ENCODE measurements at regions not wholly inside any gene's neighbourhood (a gene's known extent, or its start where the extent isn't known, plus 50 kb on each side); places are given as distances from the start of the nearest gene placed in this dataset.

- Histone ChIP-seq H3K79me2 (ENCODE audit: control insufficient read depth, insufficient read depth, low read length) (no peaks in the 10 kb centered on the region), H3K4me2 (ENCODE audit: insufficient read depth, low read length) (no peak overlapping the region), H3K9ac (replicated peaks; ENCODE audit: extremely low read depth, insufficient read depth, low read length) (no peak overlapping the region), H3K9me3 (replicated peaks; ENCODE audit: control insufficient read depth, insufficient read depth, low read length) (no peaks in the 10 kb centered on the region), H3K4me1 (ENCODE audit: control insufficient read depth, extremely low read depth, insufficient read depth, low read length) (no peaks in the 10 kb centered on the region), H3K4me3 (replicated peaks in 1 of 3; ENCODE audit: insufficient read depth in 1 of 3, low read depth in 1 of 3, low read length in 3 of 3) (no peak overlapping the region), H3K9me1 (replicated peaks; ENCODE audit: control insufficient read depth, extremely low read depth, insufficient read depth, low read length) (no peaks in the 10 kb centered on the region), H4K20me1 (replicated peaks; ENCODE audit: control insufficient read depth, extremely low read depth, insufficient read depth, low read length) (no peaks in the 10 kb centered on the region), H3K36me3 (ENCODE audit: control insufficient read depth in 2 of 2, extremely low read depth in 1 of 2, insufficient read depth in 2 of 2, low read length in 2 of 2) (no peaks in the 10 kb centered on the region), H3K27ac (ENCODE audit: insufficient read depth, low read depth, low read length) (no peak overlapping the region), H2AFZ (ENCODE audit: low read depth, low read length) (no peak overlapping the region), H3K27me3 (ENCODE audit: control insufficient read depth in 2 of 2, insufficient read depth in 2 of 2, low read length in 2 of 2) (no peaks in the 10 kb centered on the region)
- ChIA-PET CTCF (no interaction called here), POLR2A (interaction anchor here (0.6 kb wide), 1 partner anchor 338 kb away, joined by 3 read pairs; no protein-coding TSS in a partner anchor)
- DNase-seq (ENCODE audit: low read depth, low spot score) (no peak), FAIRE-seq (peak; percentile 46)
- TF ChIP-seq FOS (IDR thresholded peaks at IDR 0.05; ENCODE audit: borderline replicate concordance, insufficient read depth, low read length) (peak; percentile 26), GATA2 (IDR thresholded peaks at IDR 0.05; ENCODE audit: insufficient read depth, insufficient read length, low read depth, low read length) (no peak), JUN (IDR thresholded peaks at IDR 0.05; ENCODE audit: borderline replicate concordance, insufficient read depth, insufficient read length, low read depth) (no peak)
- dilution Hi-C loops (cut with MboI; ENCODE audit: extremely low pct_ligation_motif_present, low sequenced_read_pairs) (no loop called here), intact Hi-C loops (cut with micrococcal nuclease) (no loop called here)
- BruUV-seq (replicated peaks) = no TSS peak
Observed at GRCh38 chr4:165563851-165564250, 185.0 kb downstream of the CPE start.

- Histone ChIP-seq H3K4me3 (replicated peaks in 1 of 3; ENCODE audit: insufficient read depth in 1 of 3, low read depth in 1 of 3, low read length in 3 of 3) (no peak overlapping the region), H3K9me3 (replicated peaks; ENCODE audit: control insufficient read depth, insufficient read depth, low read length) (no peaks in the 10 kb centered on the region), H3K36me3 (ENCODE audit: control insufficient read depth in 2 of 2, extremely low read depth in 1 of 2, insufficient read depth in 2 of 2, low read length in 2 of 2) (no peaks in the 10 kb centered on the region), H3K4me2 (ENCODE audit: insufficient read depth, low read length) (no peak overlapping the region), H3K9ac (replicated peaks; ENCODE audit: extremely low read depth, insufficient read depth, low read length) (no peak overlapping the region), H3K4me1 (ENCODE audit: control insufficient read depth, extremely low read depth, insufficient read depth, low read length) (no peaks in the 10 kb centered on the region), H2AFZ (ENCODE audit: low read depth, low read length) (no peak overlapping the region), H3K27ac (ENCODE audit: insufficient read depth, low read depth, low read length) (no peak overlapping the region), H3K27me3 (ENCODE audit: control insufficient read depth in 2 of 2, insufficient read depth in 2 of 2, low read length in 2 of 2) (no peaks in the 10 kb centered on the region), H3K79me2 (ENCODE audit: control insufficient read depth, insufficient read depth, low read length) (no peaks in the 10 kb centered on the region), H3K9me1 (replicated peaks; ENCODE audit: control insufficient read depth, extremely low read depth, insufficient read depth, low read length) (no peaks in the 10 kb centered on the region), H4K20me1 (replicated peaks; ENCODE audit: control insufficient read depth, extremely low read depth, insufficient read depth, low read length) (no peaks in the 10 kb centered on the region)
- ChIA-PET CTCF (no interaction called here), POLR2A (no interaction called here)
- dilution Hi-C loops (cut with MboI; ENCODE audit: extremely low pct_ligation_motif_present, low sequenced_read_pairs) = no loop called here
- intact Hi-C loops (cut with micrococcal nuclease) = no loop called here
- BruUV-seq (replicated peaks) = no TSS peak
- FAIRE-seq (no peak), DNase-seq (ENCODE audit: low read depth, low spot score) (no peak)
- no peak for TF ChIP-seq MYC (IDR thresholded peaks at IDR 0.05; ENCODE audit: low read depth, low read length)
- no peak for TF ChIP-seq GATA2 (IDR thresholded peaks at IDR 0.05; ENCODE audit: insufficient read depth, insufficient read length, low read depth, low read length)
- TF ChIP-seq POLR2A (IDR thresholded peaks at IDR 0.05; ENCODE audit: low read depth, low read length) = no peak
- TF ChIP-seq MAX (IDR thresholded peaks at IDR 0.05; ENCODE audit: insufficient read depth, insufficient read length) = no peak
- no peak for TF ChIP-seq CTCF (IDR thresholded peaks at IDR 0.05; ENCODE audit: extremely low read depth in 1 of 2, insufficient read depth in 1 of 2, low read depth in 1 of 2, low read length in 2 of 2)
- TF ChIP-seq EZH2 (IDR thresholded peaks at IDR 0.05; ENCODE audit: borderline replicate concordance, low read depth, low read length, severe bottlenecking) = no peak
- TF ChIP-seq FOS (IDR thresholded peaks at IDR 0.05; ENCODE audit: borderline replicate concordance, insufficient read depth, low read length) = no peak
- TF ChIP-seq JUN (IDR thresholded peaks at IDR 0.05; ENCODE audit: borderline replicate concordance, insufficient read depth, insufficient read length, low read depth) = no peak
- TF ChIP-seq POLR2AphosphoS5 (IDR thresholded peaks at IDR 0.05; ENCODE audit: insufficient read depth, low read depth, low read length) = no peak
Observed at GRCh38 chr4:165569031-165569430, 190.2 kb downstream of the CPE start.
